Neural cell (in vitro differentiated cells): ENCODE measurements at regions not wholly inside any gene's neighbourhood (a gene's known extent, or its start where the extent isn't known, plus 50 kb on each side); places are given as distances from the start of the nearest gene placed in this dataset.
"Not testable (repeated sequence)": the region's sequence is repeated elsewhere in the genome, so short reads cannot be mapped to it uniquely, and the experiment has no call there.

Experiments used
- H2AFZ ChIP-seq: fragments of 200-600, 300-800 bp; sonication (generic), shearing (Covaris generic); 2 replicates; pipeline ENCODE4 v1.6.0; 2014; ENCODE audit warnings: low read depth, mild to moderate bottlenecking, antibody characterized with exemption, low read length, moderate library complexity
- H3F3A ChIP-seq: fragments of 200-600 bp; shearing (Covaris generic); 2 replicates; pipeline ENCODE4 v1.6.1; 2016; ENCODE audit warnings: mild to moderate bottlenecking, moderate library complexity, mixed read lengths, antibody characterized with exemption, low read length; ENCODE audit not compliant: insufficient read depth, poor library complexity, severe bottlenecking
- H3K27ac ChIP-seq: fragments of 200-600, 300-800 bp; sonication (generic), shearing (Covaris generic); 2 replicates; pipeline ENCODE4 v1.5.1; 2014; ENCODE audit warnings: mild to moderate bottlenecking, low read length, moderate library complexity
- H3K27me3 ChIP-seq: fragments of 300-800, 200-600 bp; sonication (generic), shearing (Covaris generic); 2 replicates; pipeline ENCODE4 v1.6.0; 2014; ENCODE audit warnings: mild to moderate bottlenecking, low read depth, low read length, moderate library complexity; ENCODE audit not compliant: insufficient read depth
- H3K36me3 ChIP-seq: fragments of 300-800, 200-600 bp; sonication (generic), shearing (Covaris generic); 2 replicates; pipeline ENCODE4 v1.5.1; 2014; ENCODE audit warnings: mild to moderate bottlenecking, antibody characterized with exemption, low read length, moderate library complexity; ENCODE audit not compliant: insufficient read depth
- H3K4me2 ChIP-seq: fragments of 300-800, 200-600 bp; sonication (generic), shearing (Covaris generic); 2 replicates; pipeline ENCODE4 v1.6.0; 2014; ENCODE audit warnings: mild to moderate bottlenecking, low read length
- H3K4me3 ChIP-seq: fragments of 300-800, 200-600 bp; sonication (generic), shearing (Covaris generic); 2 replicates; pipeline ENCODE4 v1.5.1; 2014; ENCODE audit warnings: mild to moderate bottlenecking, low read length, moderate library complexity
- H3K79me2 ChIP-seq: fragments of 200-600 bp; shearing (Covaris generic); replicated peaks from 2 replicates; pipeline ENCODE4 v1.6.0; 2014; ENCODE audit warnings: mild to moderate bottlenecking, low read length, moderate library complexity; ENCODE audit not compliant: insufficient read depth
- H3K9ac ChIP-seq: fragments of 300-800, 200-600 bp; sonication (generic), shearing (Covaris generic); 2 replicates; pipeline ENCODE4 v1.6.1; 2016; ENCODE audit warnings: mild to moderate bottlenecking, low read length, mixed read lengths
- H3K9me2 ChIP-seq: fragments of 200-600 bp; shearing (Covaris generic); 2 replicates; pipeline ENCODE4 v1.6.1; 2016; ENCODE audit warnings: mild to moderate bottlenecking, low read length, mixed read lengths; ENCODE audit not compliant: insufficient read depth
- H3K9me3 ChIP-seq: fragments of 200-600, 300-800 bp; sonication (generic), shearing (Covaris generic); 2 replicates; pipeline ENCODE4 v1.6.1; 2016; ENCODE audit warnings: mild to moderate bottlenecking, mixed run types, low read length, moderate library complexity, mixed read lengths
- H4K20me1 ChIP-seq: fragments of 200-600 bp; shearing (Covaris generic); 2 replicates; pipeline ENCODE4 v1.6.1; 2016; ENCODE audit warnings: mild to moderate bottlenecking, mixed run types; ENCODE audit not compliant: insufficient read depth
- EP300 ChIP-seq: fragments of 450-650 bp; conservative IDR thresholded peaks from 2 replicates; pipeline ENCODE4 v1.6.1; 2014; ENCODE audit warnings: antibody characterized with exemption, mild to moderate bottlenecking, moderate library complexity; ENCODE audit not compliant: poor library complexity, severe bottlenecking
- EZH2 ChIP-seq: fragments of 200-600, 300-800 bp; shearing (Covaris generic), sonication (generic); IDR thresholded peaks from 2 replicates; pipeline ENCODE4 v1.6.1; 2014; ENCODE audit warnings: antibody characterized with exemption, low read length, borderline replicate concordance, mild to moderate bottlenecking; ENCODE audit not compliant: insufficient read depth, poor library complexity, severe bottlenecking
- MXI1 ChIP-seq: fragments of 450-650 bp; conservative IDR thresholded peaks from 2 replicates; pipeline ENCODE4 v1.6.1; 2014; ENCODE audit warnings: antibody characterized with exemption, mild to moderate bottlenecking; ENCODE audit not compliant: poor library complexity, severe bottlenecking
- POLR2AphosphoS5 ChIP-seq: IDR thresholded peaks from 2 replicates; pipeline ENCODE4 v1.6.1; 2012
- RAD21 ChIP-seq: fragments of 450-650 bp; conservative IDR thresholded peaks from 2 replicates; pipeline ENCODE4 v1.6.1; 2014; ENCODE audit warnings: antibody characterized with exemption, mild to moderate bottlenecking, moderate library complexity
- SMC3 ChIP-seq: fragments of 450-650 bp; conservative IDR thresholded peaks from 2 replicates; pipeline ENCODE4 v1.6.1; 2014; ENCODE audit warnings: antibody characterized with exemption, mild to moderate bottlenecking, moderate library complexity; ENCODE audit not compliant: poor library complexity
- TAF1 ChIP-seq: IDR thresholded peaks from 2 replicates; pipeline ENCODE4 v1.6.1; 2012; ENCODE audit warnings: low read depth
- TF ChIP-seq, protein P1 (sequence below): IDR thresholded peaks from 2 replicates; pipeline ENCODE4 v1.6.1; 2012; ENCODE audit warnings: borderline replicate concordance
- TF ChIP-seq, protein P2 (sequence below): fragments of 450-650 bp; IDR thresholded peaks from 2 replicates; pipeline ENCODE4 v1.5.1; 2014; ENCODE audit warnings: antibody characterized with exemption, mild to moderate bottlenecking, moderate library complexity; ENCODE audit not compliant: poor library complexity, severe bottlenecking

DNA sequence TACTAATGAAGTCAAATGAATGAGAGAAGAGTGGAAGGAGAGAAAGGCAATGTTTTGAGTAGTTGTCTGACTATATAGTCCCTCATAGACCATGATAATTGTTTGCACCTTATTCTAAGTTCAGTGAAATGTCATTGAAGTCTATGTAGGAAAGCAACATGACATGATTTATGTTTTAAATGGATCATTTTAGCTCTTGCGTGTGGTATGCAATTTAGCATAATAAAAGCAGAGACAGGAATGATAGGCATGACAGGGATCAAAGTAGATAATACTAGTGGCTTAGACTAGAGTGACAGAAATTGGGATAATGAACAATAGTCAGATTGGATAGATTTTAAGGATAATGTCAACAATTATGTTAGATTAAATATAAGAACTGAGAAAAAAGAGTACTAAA lies 132.5 kb downstream of the PYDC2 start:
- H3K36me3 ChIP-seq, result no peaks in the 10 kb centered on the region
- no peak overlapping the region for H3K4me2 ChIP-seq
- H3K9ac ChIP-seq, result no peak overlapping the region
- no peaks in the 10 kb centered on the region for H3F3A ChIP-seq
- H3K27me3 ChIP-seq, result no peaks in the 10 kb centered on the region
- no peaks in the 10 kb centered on the region for H4K20me1 ChIP-seq
- H3K27ac ChIP-seq, result no peak overlapping the region
- TF ChIP-seq SMC3 (no peak), EP300 (peak; percentile 96), EZH2 (no peak), MXI1 (no peak), TAF1 (no peak), RAD21 (no peak), POLR2AphosphoS5 (peak; percentile 95)
- TF ChIP-seq, protein P1, sequence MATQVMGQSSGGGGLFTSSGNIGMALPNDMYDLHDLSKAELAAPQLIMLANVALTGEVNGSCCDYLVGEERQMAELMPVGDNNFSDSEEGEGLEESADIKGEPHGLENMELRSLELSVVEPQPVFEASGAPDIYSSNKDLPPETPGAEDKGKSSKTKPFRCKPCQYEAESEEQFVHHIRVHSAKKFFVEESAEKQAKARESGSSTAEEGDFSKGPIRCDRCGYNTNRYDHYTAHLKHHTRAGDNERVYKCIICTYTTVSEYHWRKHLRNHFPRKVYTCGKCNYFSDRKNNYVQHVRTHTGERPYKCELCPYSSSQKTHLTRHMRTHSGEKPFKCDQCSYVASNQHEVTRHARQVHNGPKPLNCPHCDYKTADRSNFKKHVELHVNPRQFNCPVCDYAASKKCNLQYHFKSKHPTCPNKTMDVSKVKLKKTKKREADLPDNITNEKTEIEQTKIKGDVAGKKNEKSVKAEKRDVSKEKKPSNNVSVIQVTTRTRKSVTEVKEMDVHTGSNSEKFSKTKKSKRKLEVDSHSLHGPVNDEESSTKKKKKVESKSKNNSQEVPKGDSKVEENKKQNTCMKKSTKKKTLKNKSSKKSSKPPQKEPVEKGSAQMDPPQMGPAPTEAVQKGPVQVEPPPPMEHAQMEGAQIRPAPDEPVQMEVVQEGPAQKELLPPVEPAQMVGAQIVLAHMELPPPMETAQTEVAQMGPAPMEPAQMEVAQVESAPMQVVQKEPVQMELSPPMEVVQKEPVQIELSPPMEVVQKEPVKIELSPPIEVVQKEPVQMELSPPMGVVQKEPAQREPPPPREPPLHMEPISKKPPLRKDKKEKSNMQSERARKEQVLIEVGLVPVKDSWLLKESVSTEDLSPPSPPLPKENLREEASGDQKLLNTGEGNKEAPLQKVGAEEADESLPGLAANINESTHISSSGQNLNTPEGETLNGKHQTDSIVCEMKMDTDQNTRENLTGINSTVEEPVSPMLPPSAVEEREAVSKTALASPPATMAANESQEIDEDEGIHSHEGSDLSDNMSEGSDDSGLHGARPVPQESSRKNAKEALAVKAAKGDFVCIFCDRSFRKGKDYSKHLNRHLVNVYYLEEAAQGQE, result peak; percentile 67
- TF ChIP-seq, protein P2, sequence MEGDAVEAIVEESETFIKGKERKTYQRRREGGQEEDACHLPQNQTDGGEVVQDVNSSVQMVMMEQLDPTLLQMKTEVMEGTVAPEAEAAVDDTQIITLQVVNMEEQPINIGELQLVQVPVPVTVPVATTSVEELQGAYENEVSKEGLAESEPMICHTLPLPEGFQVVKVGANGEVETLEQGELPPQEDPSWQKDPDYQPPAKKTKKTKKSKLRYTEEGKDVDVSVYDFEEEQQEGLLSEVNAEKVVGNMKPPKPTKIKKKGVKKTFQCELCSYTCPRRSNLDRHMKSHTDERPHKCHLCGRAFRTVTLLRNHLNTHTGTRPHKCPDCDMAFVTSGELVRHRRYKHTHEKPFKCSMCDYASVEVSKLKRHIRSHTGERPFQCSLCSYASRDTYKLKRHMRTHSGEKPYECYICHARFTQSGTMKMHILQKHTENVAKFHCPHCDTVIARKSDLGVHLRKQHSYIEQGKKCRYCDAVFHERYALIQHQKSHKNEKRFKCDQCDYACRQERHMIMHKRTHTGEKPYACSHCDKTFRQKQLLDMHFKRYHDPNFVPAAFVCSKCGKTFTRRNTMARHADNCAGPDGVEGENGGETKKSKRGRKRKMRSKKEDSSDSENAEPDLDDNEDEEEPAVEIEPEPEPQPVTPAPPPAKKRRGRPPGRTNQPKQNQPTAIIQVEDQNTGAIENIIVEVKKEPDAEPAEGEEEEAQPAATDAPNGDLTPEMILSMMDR, result no peak
- no peaks in the 10 kb centered on the region for H3K9me2 ChIP-seq
- H3K4me3 ChIP-seq, result no peak overlapping the region
- no peaks in the 10 kb centered on the region for H3K79me2 ChIP-seq
- no peak overlapping the region for H2AFZ ChIP-seq
- H3K9me3 ChIP-seq, result no peaks in the 10 kb centered on the region

DNA sequence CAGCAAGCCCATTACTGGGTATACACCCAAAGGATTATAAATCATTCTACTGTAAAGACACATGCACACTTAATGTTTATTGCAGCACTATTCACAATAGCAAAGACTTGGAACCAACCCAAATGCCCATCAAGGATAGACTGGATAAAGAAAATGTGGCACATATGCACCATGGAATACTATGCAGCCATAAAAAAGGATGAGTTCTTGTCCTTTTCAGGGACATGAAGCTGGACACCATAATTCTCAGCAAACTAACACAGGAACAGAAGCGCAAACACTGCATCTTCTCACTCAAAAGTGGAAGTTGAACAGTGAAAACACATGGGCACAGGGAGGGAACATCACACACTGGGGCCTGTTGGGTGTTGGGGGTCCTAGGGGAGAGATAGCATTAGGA lies 154.5 kb downstream of the PYDC2 start:
- H3K36me3 ChIP-seq, H3K27me3 ChIP-seq, H3K9me3 ChIP-seq, H3F3A ChIP-seq, H3K9ac ChIP-seq, H2AFZ ChIP-seq, H3K4me2 ChIP-seq, H3K27ac ChIP-seq, H3K4me3 ChIP-seq, H3K79me2 ChIP-seq, H3K9me2 ChIP-seq, H4K20me1 ChIP-seq: not testable (repeated sequence)

DNA sequence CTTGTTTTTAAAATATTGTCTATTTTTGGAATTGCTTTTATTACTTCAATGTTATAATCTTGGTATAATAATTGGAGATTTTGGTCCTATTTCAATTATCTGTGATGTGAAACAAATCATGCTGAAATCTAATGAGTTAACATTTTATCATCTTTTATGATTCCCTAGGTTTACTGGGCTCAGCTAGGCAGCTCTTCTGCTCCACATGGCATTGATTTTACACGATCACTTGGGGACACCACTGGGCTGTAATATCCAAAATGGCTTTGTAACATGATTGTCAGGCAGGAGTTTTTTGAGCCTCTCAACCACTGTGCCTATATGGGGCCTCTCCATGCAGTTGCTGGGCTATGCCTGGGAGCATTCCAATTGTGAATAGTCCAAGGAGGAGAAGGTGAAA lies 163.3 kb downstream of the PYDC2 start:
- Histone ChIP-seq H3K4me3 (no peak overlapping the region), H2AFZ (no peak overlapping the region), H3K4me2 (no peak overlapping the region), H3F3A (no peaks in the 10 kb centered on the region), H3K36me3 (no peaks in the 10 kb centered on the region), H3K27me3 (no peaks in the 10 kb centered on the region), H3K9ac (no peak overlapping the region), H3K9me2 (no peaks in the 10 kb centered on the region), H3K9me3 (no peaks in the 10 kb centered on the region), H3K79me2 (no peaks in the 10 kb centered on the region), H4K20me1 (no peaks in the 10 kb centered on the region), H3K27ac (no peak overlapping the region)
- TF ChIP-seq EZH2 (no peak), MXI1 (no peak), POLR2AphosphoS5 (no peak), SMC3 (no peak), EP300 (no peak), TAF1 (no peak), RAD21 (no peak)
- TF ChIP-seq, protein P2, result no peak
- TF ChIP-seq, protein P1, result no peak
